ENCODE measurements at regions not wholly inside any gene's neighbourhood (a gene's known extent, or its start where the extent isn't known, plus 50 kb on each side); places are given as distances from the start of the nearest gene placed in this dataset.

DNA sequence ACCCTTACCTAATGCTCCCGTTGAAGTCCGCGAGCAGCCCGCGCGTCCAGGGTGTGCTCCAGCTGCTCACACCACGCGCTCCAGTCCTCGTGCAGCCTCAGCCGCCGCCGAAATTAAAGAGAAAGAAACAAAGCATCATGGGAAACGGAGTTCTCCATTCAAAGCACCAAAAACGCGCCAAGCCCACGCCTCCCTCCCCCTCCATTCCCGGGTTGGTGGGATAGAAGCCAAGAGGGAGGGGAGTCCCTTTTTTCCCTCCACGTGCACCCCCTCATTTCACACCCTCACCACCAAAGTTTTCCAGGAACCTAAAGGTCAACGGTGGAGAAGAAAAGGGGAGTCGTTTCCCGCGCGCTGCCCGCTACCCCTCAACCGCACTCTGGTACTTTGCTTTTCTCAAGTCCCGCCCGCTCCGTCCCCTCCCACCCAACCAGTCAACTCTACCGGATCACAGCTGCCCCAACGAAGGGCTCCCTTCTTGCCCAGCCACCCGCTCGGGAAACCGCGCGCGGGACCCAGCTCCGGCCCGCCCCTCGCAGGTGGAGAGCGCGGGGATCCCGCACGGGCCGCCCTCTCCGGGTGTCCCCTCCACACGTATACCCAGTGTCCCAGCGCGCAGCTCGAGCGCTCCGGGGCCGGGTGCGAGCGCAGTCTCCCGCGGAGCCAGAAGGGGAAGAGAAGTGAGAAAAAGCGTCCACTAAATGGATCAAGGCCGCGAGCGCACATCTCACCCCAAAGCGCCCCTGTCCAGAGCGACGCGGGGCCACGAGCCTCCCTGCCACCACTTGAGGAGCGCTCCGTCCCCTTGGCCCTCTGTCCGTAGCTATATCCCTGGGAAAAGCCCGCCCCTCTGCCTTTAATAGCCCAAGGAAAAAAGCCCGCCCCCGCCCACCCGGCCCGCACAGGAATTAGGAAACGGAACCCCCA lies 65.1 kb upstream of the CCDC160 start:
- intact Hi-C loops (cut with micrococcal nuclease) = loop anchor here (5.0 kb wide), 1 partner anchor 290 kb away; the partner anchor contains the start of gene HPRT1
- TF ChIP-seq CTCF (IDR thresholded peaks at IDR 0.05) = no peak
- no peak for TF ChIP-seq EZH2 (IDR thresholded peaks at IDR 0.05; ENCODE audit: borderline replicate concordance, insufficient read depth, low read depth, low read length, poor library complexity, severe bottlenecking)
- no peaks in the 10 kb centered on the region for H3K9me3 Mint-ChIP-seq (ENCODE audit: insufficient read depth)
- no peak overlapping the region for H3K27ac ChIP-seq (ENCODE audit: low read length in 2 of 2)
- peak overlapping the region; percentile 81 for H2AFZ ChIP-seq (ENCODE audit: insufficient read depth, low read depth, low read length, poor library complexity, severe bottlenecking)
- peak; percentile 58 for ATAC-seq (ENCODE audit: low read depth)
- CTCF ChIA-PET = no interaction called here
- H3K4me3 ChIP-seq (ENCODE audit: control extremely low read depth in 1 of 5, extremely low read depth in 1 of 5, insufficient read depth in 1 of 5, low read depth in 2 of 5, low read length in 4 of 5) = peak overlapping the region; percentile 21 to 70 (median 65)
- H3K79me2 ChIP-seq (ENCODE audit: control insufficient read depth, insufficient read depth, low read length) = no peaks in the 10 kb centered on the region
- peaks cover 0 to 4% of the 10 kb centered on the region in 2 donors for H3K4me1 ChIP-seq (ENCODE audit: control insufficient read depth in 2 of 2, insufficient read depth in 2 of 2, low read length in 2 of 2)
- H3K4me2 ChIP-seq (replicated peaks; ENCODE audit: low read depth, low read length, poor library complexity, severe bottlenecking) = peak overlapping the region; percentile 68
- H4K20me1 ChIP-seq (ENCODE audit: control insufficient read depth, insufficient read depth, low read length, poor library complexity, severe bottlenecking) = no peaks in the 10 kb centered on the region
- H3K9ac ChIP-seq (ENCODE audit: low read length) = peak overlapping the region; percentile 72
- DNase-seq = peak; percentile 53
- under 1% methylated on average over 14 of the region's 74 CpGs for WGBS (ENCODE audit: insufficient coverage)
- H3K27me3 Mint-ChIP-seq = no peaks in the 10 kb centered on the region
- H3K27ac Mint-ChIP-seq = peak overlapping the region; percentile 28
- peaks cover 0 to 3% (median 0%) of the 10 kb centered on the region in 4 experiments for H3K27me3 ChIP-seq (replicated peaks in 1 of 4; ENCODE audit: control extremely low read depth in 1 of 4, control insufficient read depth in 3 of 4, insufficient read depth in 4 of 4, low read length in 3 of 4)
- H3K9me3 ChIP-seq (ENCODE audit: control extremely low read depth in 1 of 3, control insufficient read depth in 2 of 3, insufficient read depth in 1 of 3, low read length in 2 of 3) = no peaks in the 10 kb centered on the region
- H3K4me1 Mint-ChIP-seq = peaks cover 11% of the 10 kb centered on the region
- H3K36me3 ChIP-seq (replicated peaks in 1 of 2; ENCODE audit: control extremely low read depth in 1 of 2, control insufficient read depth in 1 of 2, extremely low read depth in 1 of 2, insufficient read depth in 2 of 2, low read length in 1 of 2) = no peaks in the 10 kb centered on the region
- peak overlapping the region; percentile 98 for H3K4me3 Mint-ChIP-seq
- POLR2A ChIA-PET = no interaction called here
